Esophagus squamous epithelium (tissue), 4 donors: ENCODE measurements at regions not wholly inside any gene's neighbourhood (a gene's known extent, or its start where the extent isn't known, plus 50 kb on each side); places are given as distances from the start of the nearest gene placed in this dataset.

ENCODE experiments used
- POLR2A ChIP-seq, 4 donors: fragments of 450-650 bp; IDR thresholded peaks; one replicate each; pipeline ENCODE4 v1.6.1; 2017; ENCODE audit warnings: antibody characterized with exemption in 4 of 4, mild to moderate bottlenecking in 4 of 4, moderate library complexity in 3 of 4
- TF ChIP-seq, protein P1 (sequence below), 6 experiments: fragments of 450-650 bp in 4 of 6; fragments of 200-600 bp in 2 of 6; sonication (generic) in 2 of 6; IDR thresholded peaks; one replicate each; pipeline ENCODE4 v1.5.1; 2016 to 2019; ENCODE audit warnings: antibody characterized with exemption in 6 of 6, mild to moderate bottlenecking in 4 of 6, moderate library complexity in 4 of 6

DNA sequence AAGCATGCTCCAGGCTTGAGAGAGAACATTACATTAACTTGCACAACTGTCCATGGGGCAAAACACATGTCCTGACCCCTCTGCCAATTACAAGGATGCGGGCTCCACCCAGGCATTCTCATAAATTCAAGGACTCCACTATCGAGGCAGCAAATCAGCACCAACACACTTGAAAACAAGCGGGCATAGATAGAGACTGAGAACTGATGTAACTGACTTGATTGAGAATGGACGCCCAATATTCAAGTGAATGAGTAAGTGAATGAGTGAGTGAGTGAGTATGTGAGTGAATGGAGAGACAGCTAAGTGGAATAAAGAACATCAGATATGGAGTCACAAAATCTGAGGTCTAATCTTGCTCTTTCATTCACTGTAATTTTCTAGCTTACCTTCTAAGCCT is 75.0 kb upstream of the VSTM2B start:
- TF ChIP-seq, protein P1, sequence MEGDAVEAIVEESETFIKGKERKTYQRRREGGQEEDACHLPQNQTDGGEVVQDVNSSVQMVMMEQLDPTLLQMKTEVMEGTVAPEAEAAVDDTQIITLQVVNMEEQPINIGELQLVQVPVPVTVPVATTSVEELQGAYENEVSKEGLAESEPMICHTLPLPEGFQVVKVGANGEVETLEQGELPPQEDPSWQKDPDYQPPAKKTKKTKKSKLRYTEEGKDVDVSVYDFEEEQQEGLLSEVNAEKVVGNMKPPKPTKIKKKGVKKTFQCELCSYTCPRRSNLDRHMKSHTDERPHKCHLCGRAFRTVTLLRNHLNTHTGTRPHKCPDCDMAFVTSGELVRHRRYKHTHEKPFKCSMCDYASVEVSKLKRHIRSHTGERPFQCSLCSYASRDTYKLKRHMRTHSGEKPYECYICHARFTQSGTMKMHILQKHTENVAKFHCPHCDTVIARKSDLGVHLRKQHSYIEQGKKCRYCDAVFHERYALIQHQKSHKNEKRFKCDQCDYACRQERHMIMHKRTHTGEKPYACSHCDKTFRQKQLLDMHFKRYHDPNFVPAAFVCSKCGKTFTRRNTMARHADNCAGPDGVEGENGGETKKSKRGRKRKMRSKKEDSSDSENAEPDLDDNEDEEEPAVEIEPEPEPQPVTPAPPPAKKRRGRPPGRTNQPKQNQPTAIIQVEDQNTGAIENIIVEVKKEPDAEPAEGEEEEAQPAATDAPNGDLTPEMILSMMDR (IDR thresholded peaks at IDR 0.05), result no peak
- TF ChIP-seq POLR2A (IDR thresholded peaks at IDR 0.05), result no peak
